ENCODE measurements at regions not wholly inside any gene's neighbourhood (a gene's known extent, or its start where the extent isn't known, plus 50 kb on each side); places are given as distances from the start of the nearest gene placed in this dataset.
A peak's percentile ranks its signal among the peaks of the same experiment; 100 is the strongest.

DNA sequence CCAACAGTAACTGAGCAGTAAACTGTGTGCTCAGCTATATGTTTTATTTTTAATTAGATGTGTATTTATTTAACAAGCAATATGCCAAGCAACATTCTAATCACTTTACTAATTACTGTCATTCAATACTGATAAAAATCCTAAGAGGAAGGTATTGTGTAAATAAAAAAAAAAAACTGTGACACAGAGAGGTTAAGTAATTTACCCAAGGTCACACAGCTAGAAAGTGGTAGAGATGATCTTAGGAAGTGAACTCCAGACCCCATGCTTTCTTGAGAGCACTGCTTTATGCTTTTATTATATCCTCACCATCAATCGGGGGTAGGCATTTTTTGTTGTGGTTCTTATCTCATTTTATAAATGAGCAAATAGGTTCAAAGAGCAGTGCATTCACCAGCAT lies 417.1 kb downstream of the RAB28 start:
- H3K4me1 ChIP-seq: no peaks in the 10 kb centered on the region
- ATAC-seq (no peak), DNase-seq (no peak)
- no peaks in the 10 kb centered on the region for H3K36me3 ChIP-seq
- 94 to 95% methylated on average over 1 of the region's 1 CpG for WGBS, 2 donors
- TF ChIP-seq, protein P1, sequence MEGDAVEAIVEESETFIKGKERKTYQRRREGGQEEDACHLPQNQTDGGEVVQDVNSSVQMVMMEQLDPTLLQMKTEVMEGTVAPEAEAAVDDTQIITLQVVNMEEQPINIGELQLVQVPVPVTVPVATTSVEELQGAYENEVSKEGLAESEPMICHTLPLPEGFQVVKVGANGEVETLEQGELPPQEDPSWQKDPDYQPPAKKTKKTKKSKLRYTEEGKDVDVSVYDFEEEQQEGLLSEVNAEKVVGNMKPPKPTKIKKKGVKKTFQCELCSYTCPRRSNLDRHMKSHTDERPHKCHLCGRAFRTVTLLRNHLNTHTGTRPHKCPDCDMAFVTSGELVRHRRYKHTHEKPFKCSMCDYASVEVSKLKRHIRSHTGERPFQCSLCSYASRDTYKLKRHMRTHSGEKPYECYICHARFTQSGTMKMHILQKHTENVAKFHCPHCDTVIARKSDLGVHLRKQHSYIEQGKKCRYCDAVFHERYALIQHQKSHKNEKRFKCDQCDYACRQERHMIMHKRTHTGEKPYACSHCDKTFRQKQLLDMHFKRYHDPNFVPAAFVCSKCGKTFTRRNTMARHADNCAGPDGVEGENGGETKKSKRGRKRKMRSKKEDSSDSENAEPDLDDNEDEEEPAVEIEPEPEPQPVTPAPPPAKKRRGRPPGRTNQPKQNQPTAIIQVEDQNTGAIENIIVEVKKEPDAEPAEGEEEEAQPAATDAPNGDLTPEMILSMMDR (IDR thresholded peaks at IDR 0.05): no peak
- H3K27ac ChIP-seq: no peak overlapping the region
- H3K27me3 ChIP-seq: no peaks in the 10 kb centered on the region
- H3K9me3 ChIP-seq: peaks cover 0 to 8% (median 0%) of the 10 kb centered on the region in 11 donors
- intact Hi-C loops (cut with DNase I): no loop called here
- no peak overlapping the region for H3K4me3 ChIP-seq

DNA sequence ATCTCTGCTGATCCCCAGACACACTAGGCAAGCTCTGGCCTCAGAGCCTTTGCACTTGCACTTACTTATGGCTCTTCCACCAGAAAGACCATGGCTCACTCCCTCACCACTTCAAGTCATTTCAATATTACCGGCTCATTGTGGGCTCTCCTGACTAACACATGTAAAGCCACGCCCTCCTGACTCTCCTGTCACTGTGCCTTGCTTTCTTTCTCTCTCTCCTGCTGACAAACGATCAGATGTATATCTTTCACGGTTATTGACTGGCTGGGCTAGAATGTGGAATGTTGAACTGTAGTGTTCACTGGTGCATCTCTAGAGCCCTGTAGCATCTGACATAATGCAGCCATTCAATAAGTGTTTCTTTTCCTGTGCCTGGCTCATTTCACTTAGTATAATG lies 425.1 kb downstream of the RAB28 start:
- Histone ChIP-seq H3K4me3 (no peak overlapping the region), H3K4me1 (no peaks in the 10 kb centered on the region), H3K9me3 (no peaks in the 10 kb centered on the region), H3K27me3 (no peaks in the 10 kb centered on the region), H3K27ac (no peak overlapping the region), H3K36me3 (no peaks in the 10 kb centered on the region)
- no peak for DNase-seq
- TF ChIP-seq, protein P1 (IDR thresholded peaks at IDR 0.05): no peak
- no peak for ATAC-seq
- WGBS, 2 donors: 47 to 53% methylated on average over 4 of the region's 4 CpGs
- intact Hi-C loops (cut with DNase I): no loop called here

DNA sequence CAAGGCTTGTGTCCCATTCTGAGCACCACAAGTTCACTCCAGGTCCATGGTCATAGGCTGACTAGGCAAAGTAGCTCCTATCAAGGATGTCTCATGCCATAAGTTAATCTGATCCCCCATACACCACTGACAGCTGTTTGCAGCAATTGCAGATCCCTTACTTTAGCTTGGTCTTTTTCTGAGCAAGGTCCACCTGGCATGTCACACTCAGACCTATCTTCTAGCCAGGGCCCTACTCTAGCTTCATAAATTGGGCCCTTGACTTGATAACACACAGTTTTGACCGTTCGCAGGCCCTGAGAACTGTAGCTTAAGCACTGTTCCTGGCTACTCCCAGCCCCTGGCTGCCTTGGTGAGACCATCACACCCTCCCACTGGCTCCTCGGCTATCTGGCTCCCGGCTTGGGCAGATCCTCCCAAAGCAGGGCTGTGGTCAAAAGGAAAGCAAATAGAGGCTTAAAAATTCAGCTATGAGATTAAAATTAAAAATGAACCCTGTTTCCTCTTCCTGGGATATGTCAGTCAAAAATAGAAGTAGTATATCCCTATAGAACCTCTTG lies 427.4 kb downstream of the RAB28 start:
- Histone ChIP-seq H3K36me3 (no peaks in the 10 kb centered on the region), H3K4me3 (no peak overlapping the region), H3K27me3 (no peaks in the 10 kb centered on the region), H3K27ac (no peak overlapping the region), H3K4me1 (no peaks in the 10 kb centered on the region), H3K9me3 (no peaks in the 10 kb centered on the region)
- WGBS, 2 donors: 67 to 77% methylated on average over 4 of the region's 4 CpGs
- TF ChIP-seq, protein P1 (IDR thresholded peaks at IDR 0.05): no peak
- intact Hi-C loops (cut with DNase I): no loop called here
- DNase-seq (no peak), ATAC-seq (peak in 1 of 8 donors; percentile 51)

DNA sequence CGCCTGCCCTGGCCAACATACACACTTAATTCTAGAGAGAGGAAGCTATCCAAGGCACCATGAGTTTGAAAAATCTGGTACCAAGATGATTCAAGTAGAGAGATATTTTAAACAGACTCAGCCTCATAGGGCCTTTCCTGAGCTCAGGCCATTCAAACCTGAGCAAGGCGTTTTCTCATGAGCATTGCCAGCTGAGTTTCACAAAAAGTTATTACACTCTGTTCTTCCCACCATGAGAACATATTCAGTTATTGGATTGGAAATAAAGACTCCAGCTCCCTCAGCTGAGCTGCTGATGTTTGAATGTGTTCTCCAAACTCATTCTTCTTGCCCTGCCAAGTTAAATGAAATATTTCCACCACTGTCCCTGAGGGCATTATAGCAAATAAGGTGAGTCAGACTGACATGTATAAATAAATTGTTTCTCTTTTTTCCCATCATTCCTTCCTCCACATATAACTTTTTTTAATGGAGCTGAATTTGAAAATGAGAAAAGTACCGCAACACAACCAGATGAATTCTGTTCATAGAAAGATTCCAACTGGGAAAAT lies 429.6 kb downstream of the RAB28 start:
- no peak overlapping the region for H3K27ac ChIP-seq
- TF ChIP-seq, protein P1 (IDR thresholded peaks at IDR 0.05): no peak
- intact Hi-C loops (cut with DNase I): no loop called here
- DNase-seq (no peak), ATAC-seq (peak in 1 of 8 donors; percentile 63)
- no peak overlapping the region for H3K4me3 ChIP-seq
- no peaks in the 10 kb centered on the region for H3K27me3 ChIP-seq
- WGBS, 2 donors: 84 to 86% methylated on average over 3 of the region's 3 CpGs
- H3K9me3 ChIP-seq: peaks cover 0 to 4% (median 0%) of the 10 kb centered on the region in 11 donors
- H3K4me1 ChIP-seq: no peaks in the 10 kb centered on the region
- no peaks in the 10 kb centered on the region for H3K36me3 ChIP-seq
